Gastroesophageal sphincter (tissue), 4 donors: ENCODE measurements at regions not wholly inside any gene's neighbourhood (a gene's known extent, or its start where the extent isn't known, plus 50 kb on each side); places are given as distances from the start of the nearest gene placed in this dataset.
A peak's percentile ranks its signal among the peaks of the same experiment; 100 is the strongest.

Source experiments
- ATAC-seq: fragments of 150-250 bp; one replicate; pipeline ENCODE4 v1.9.1; 2016; ENCODE audit warnings: mild to moderate bottlenecking, moderate library complexity
- H3K27ac ChIP-seq, 4 donors: fragments of 200-600 bp; sonication (generic) in 3 of 4; 1 replicate in 3 of 4; 2 replicates in 1 of 4; pipeline ENCODE4 v1.5.1; 2016 to 2019
- H3K27me3 ChIP-seq: fragments of 200-600 bp; sonication (generic); one replicate; pipeline ENCODE4 v1.5.1; 2019
- H3K36me3 ChIP-seq, 2 donors: fragments of 200-600 bp; sonication (generic); one replicate each; pipeline ENCODE4 v1.5.1; 2019; ENCODE audit warnings: control low read depth in 1 of 2
- H3K4me1 ChIP-seq, 3 donors: fragments of 200-600 bp; sonication (generic); 1 replicate in 2 of 3; 2 replicates in 1 of 3; pipeline ENCODE4 v1.5.1; 2016 to 2019; ENCODE audit warnings: control low read depth in 2 of 3
- H3K4me3 ChIP-seq, 2 donors: fragments of 200-600 bp; sonication (generic); one replicate each; pipeline ENCODE4 v1.5.1; 2019; ENCODE audit warnings: mild to moderate bottlenecking in 1 of 2, moderate library complexity in 1 of 2
- H3K9me3 ChIP-seq, 3 donors: fragments of 200-600 bp; sonication (generic); one replicate each; pipeline ENCODE4 v1.5.1; 2017 to 2019; ENCODE audit warnings: control low read depth in 2 of 3
- CTCF ChIP-seq, 4 experiments: fragments of 200-600 bp in 2 of 4; fragments of 450-650 bp in 2 of 4; sonication (generic) in 1 of 4; IDR thresholded peaks; one replicate each; pipeline ENCODE4 v1.5.1; 2017 to 2019; ENCODE audit warnings: antibody characterized with exemption in 4 of 4, mild to moderate bottlenecking in 2 of 4, moderate library complexity in 2 of 4
- EP300 ChIP-seq: sonication (generic); formaldehyde crosslinking; IDR thresholded peaks from one replicate; pipeline ENCODE4 v1.6.1; 2017; ENCODE audit warnings: antibody characterized with exemption, mild to moderate bottlenecking
- POLR2A ChIP-seq, 2 donors: fragments of 450-650 bp; IDR thresholded peaks; one replicate each; pipeline ENCODE4 v1.6.1; 2017; ENCODE audit warnings: antibody characterized with exemption in 2 of 2, mild to moderate bottlenecking in 2 of 2, moderate library complexity in 1 of 2
- POLR2AphosphoS5 ChIP-seq: sonication (generic); formaldehyde crosslinking; IDR thresholded peaks from one replicate; pipeline ENCODE4 v1.6.1; 2017; ENCODE audit warnings: antibody characterized with exemption
- WGBS, 2 donors: methylation state at CpG; one replicate each; pipeline ENCODE4 v1.1.5; 2018; ENCODE audit warnings: low coverage in 1 of 2; 5-methylcytosine and 5-hydroxymethylcytosine counted together

- Histone ChIP-seq H3K4me1 (no peaks in the 10 kb centered on the region), H3K4me3 (no peak overlapping the region), H3K36me3 (no peaks in the 10 kb centered on the region), H3K9me3 (no peaks in the 10 kb centered on the region), H3K27ac (no peak overlapping the region), H3K27me3 (no peaks in the 10 kb centered on the region)
- TF ChIP-seq CTCF (IDR thresholded peaks at IDR 0.05) = no peak
- no peak for TF ChIP-seq EP300
- TF ChIP-seq POLR2A (IDR thresholded peaks at IDR 0.05) = no peak
- no peak for TF ChIP-seq POLR2AphosphoS5
- no peak for ATAC-seq
- 67 to 100% methylated on average over 1 of the region's 1 CpG for WGBS, 2 donors
These were observed 125.8 kb downstream of the ANKRD7 start for GRCh38 chr7:118350260-118350659.

- no peaks in the 10 kb centered on the region for H3K36me3 ChIP-seq
- no peaks in the 10 kb centered on the region for H3K27me3 ChIP-seq
- no peaks in the 10 kb centered on the region for H3K4me1 ChIP-seq
- no peak for TF ChIP-seq POLR2AphosphoS5
- peak in 1 of 4 experiments; percentile 19 for TF ChIP-seq CTCF (IDR thresholded peaks at IDR 0.05)
- WGBS, 2 donors = 56 to 59% methylated on average over 3 of the region's 3 CpGs
- H3K4me3 ChIP-seq = no peak overlapping the region
- ATAC-seq = no peak
- no peak overlapping the region for H3K27ac ChIP-seq
- H3K9me3 ChIP-seq = peaks cover 0 to 5% (median 0%) of the 10 kb centered on the region in 3 donors
These were observed 128.5 kb downstream of the ANKRD7 start for GRCh38 chr7:118352867-118353453.

GRCh38 chr7:118366363-118366762, 141.9 kb downstream of the ANKRD7 start:
- Histone ChIP-seq H3K36me3 (no peaks in the 10 kb centered on the region), H3K27ac (no peak overlapping the region), H3K27me3 (no peaks in the 10 kb centered on the region), H3K4me3 (no peak overlapping the region), H3K9me3 (no peaks in the 10 kb centered on the region), H3K4me1 (no peaks in the 10 kb centered on the region)
- WGBS, 2 donors = 74 to 83% methylated on average over 5 of the region's 5 CpGs
- no peak for ATAC-seq
- no peak for TF ChIP-seq CTCF (IDR thresholded peaks at IDR 0.05)
- TF ChIP-seq EP300 = no peak
- no peak for TF ChIP-seq POLR2AphosphoS5
- no peak for TF ChIP-seq POLR2A (IDR thresholded peaks at IDR 0.05)

- Histone ChIP-seq H3K4me3 (no peak overlapping the region), H3K27me3 (no peaks in the 10 kb centered on the region), H3K9me3 (no peaks in the 10 kb centered on the region), H3K36me3 (no peaks in the 10 kb centered on the region), H3K27ac (no peak overlapping the region), H3K4me1 (no peaks in the 10 kb centered on the region)
- no peak for ATAC-seq
- TF ChIP-seq EP300 = no peak
- TF ChIP-seq CTCF (IDR thresholded peaks at IDR 0.05) = no peak
- TF ChIP-seq POLR2A (IDR thresholded peaks at IDR 0.05) = no peak
- no peak for TF ChIP-seq POLR2AphosphoS5
These were observed 144.5 kb downstream of the ANKRD7 start for GRCh38 chr7:118368958-118369357.

- no peaks in the 10 kb centered on the region for H3K36me3 ChIP-seq
- ATAC-seq = no peak
- WGBS, 2 donors = 75 to 94% methylated on average over 2 to 3 of the region's 3 CpGs
- no peaks in the 10 kb centered on the region for H3K27me3 ChIP-seq
- no peak for TF ChIP-seq POLR2A (IDR thresholded peaks at IDR 0.05)
- TF ChIP-seq POLR2AphosphoS5 = no peak
- no peak for TF ChIP-seq EP300
- TF ChIP-seq CTCF (IDR thresholded peaks at IDR 0.05) = no peak
- no peaks in the 10 kb centered on the region for H3K4me1 ChIP-seq
- no peak overlapping the region for H3K27ac ChIP-seq
- H3K4me3 ChIP-seq = no peak overlapping the region
- H3K9me3 ChIP-seq = no peaks in the 10 kb centered on the region
These were observed 145.5 kb downstream of the ANKRD7 start for GRCh38 chr7:118369987-118370386.
